Inferior parietal cortex (tissue), 1 donor: ENCODE measurements at regions not wholly inside any gene's neighbourhood (a gene's known extent, or its start where the extent isn't known, plus 50 kb on each side); places are given as distances from the start of the nearest gene placed in this dataset.
"Not testable (repeated sequence)": the region's sequence is repeated elsewhere in the genome, so short reads cannot be mapped to it uniquely, and the experiment has no call there.

Source experiments
- DNase-seq: peaks from one replicate; pipeline ENCODE4 v3.0.0-alpha.2; 2016; ENCODE audit errors: extremely low spot score

GRCh38 chr13:109275852-109276251, 510.5 kb downstream of the IRS2 start:
- no peak for DNase-seq

GRCh38 chr13:109275139-109275745, 511.1 kb downstream of the IRS2 start:
- DNase-seq, result no peak

DNA sequence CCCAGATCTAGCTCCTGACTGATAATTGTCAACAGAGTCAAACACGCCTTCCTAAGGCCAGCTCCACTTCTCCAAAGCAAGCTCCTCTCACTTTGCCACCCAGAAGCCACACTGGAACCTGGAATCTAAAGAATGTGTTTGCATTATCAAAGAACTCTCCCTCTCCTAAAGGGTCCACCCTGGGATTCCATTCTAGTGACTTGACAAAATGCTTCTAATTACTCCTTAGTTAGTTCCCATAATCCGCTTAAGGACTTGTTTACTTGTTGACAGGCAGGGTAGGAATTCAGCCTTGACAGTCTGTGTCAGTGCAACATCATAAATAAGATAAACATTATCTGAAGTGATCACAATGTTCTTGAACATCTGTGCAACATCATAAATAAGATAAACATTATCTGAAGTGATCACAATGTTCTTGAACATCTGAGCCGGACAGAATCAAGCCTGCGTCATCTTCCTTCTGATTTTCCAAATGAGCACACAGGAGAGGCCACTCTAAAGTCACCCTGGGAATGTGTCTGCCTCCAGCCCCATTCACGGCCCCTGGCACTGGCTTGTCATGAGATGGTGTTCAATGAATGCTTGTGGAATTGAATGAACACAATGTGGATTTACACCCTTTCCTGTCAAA, 512.1 kb downstream of the IRS2 start:
- no peak for DNase-seq

DNA sequence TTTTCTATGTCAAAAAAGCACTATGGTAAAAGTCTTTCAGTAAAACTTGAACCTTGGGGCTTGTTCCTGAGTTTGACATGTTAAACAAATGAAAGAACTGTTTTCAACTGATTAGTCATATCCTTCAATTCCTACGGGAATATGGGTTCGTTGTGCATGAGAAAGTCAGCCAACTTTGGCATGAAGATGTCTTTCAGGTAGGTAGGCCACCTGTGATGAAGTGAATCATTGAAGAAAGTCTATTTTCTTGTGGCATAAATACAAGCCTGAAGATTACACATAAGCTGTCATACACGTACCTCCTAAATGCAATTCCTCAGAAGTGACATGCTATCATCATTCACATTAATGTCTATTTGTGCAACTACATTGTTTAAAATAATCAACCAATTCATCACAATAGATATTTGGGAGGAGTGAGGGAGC, 513.0 kb downstream of the IRS2 start:
- no peak for DNase-seq

GRCh38 chr13:109272595-109273325, 513.6 kb downstream of the IRS2 start:
- no peak for DNase-seq

DNA sequence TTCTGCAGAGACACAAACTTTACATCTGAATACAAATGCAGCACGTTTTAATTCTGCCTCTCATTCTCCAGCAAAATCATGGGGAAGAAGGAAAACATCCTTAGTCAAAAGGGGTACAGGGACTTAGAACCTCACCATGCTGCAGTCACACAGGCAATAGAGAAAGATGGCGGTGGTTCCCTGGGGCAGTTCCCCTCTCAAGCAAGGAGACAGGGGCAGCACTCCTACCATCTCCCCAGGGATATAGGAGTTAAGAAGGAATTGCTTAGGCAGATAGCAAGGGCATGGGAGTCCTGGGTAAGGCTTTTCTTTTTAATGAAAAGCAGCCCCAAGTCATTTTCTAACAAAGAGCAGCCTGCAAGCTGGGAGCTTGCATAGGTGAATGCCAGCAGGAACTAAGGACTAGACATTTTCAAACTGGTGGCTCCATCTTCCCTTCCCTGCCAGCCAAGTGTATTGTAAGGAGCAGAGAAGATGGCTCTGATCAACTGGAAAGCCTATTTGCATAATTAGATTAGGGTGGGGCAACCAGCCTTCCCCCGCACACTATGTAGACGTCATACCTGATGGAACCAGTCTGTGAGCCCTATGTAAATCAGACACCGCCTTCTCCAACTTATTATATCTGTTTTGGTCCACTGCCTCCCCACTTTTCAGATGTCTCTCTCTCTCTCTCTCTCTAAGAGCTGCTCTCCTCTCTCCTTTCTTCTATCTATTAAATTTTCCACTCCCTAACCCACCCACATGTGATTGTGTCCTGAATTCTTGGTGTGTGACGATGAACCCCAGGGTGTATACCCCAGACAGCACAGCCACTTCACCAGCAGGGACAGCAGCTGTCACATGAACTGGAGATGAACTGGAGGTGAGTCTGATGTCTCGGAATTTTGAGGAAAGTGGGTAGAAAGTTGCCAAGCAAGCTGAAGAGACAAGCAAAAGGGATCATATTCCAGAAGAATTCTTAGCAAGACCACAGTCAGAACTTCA, 514.5 kb downstream of the IRS2 start:
- DNase-seq, result no peak

GRCh38 chr13:109271061-109271460, 515.3 kb downstream of the IRS2 start:
- no peak for DNase-seq

DNA sequence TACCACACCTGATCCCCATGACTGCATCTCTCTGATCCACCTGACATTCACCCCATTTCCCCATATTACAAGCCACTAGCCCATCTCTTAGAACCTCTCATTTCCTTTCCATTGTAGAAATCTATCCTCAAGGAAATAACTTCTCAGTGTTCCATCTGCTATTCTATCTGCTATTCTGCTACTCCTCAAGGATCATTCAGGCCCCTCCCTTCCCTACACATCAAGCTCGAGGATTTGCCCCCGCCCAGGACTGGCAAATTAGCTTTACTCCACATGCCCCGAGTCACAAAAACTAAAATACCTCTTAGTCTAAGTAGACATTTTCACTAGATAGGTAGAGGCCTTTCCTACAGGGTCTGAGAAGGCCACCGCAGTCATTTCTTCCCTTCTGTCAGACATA, 517.0 kb downstream of the IRS2 start:
- DNase-seq, result not testable (repeated sequence)

- DNase-seq, result not testable (repeated sequence)
These were observed 517.9 kb downstream of the IRS2 start for GRCh38 chr13:109268492-109268891.

- not testable (repeated sequence) for DNase-seq
These were observed 519.0 kb downstream of the IRS2 start for GRCh38 chr13:109267400-109267799.

GRCh38 chr13:109265438-109265742, 521.0 kb downstream of the IRS2 start:
- not testable (repeated sequence) for DNase-seq

DNA sequence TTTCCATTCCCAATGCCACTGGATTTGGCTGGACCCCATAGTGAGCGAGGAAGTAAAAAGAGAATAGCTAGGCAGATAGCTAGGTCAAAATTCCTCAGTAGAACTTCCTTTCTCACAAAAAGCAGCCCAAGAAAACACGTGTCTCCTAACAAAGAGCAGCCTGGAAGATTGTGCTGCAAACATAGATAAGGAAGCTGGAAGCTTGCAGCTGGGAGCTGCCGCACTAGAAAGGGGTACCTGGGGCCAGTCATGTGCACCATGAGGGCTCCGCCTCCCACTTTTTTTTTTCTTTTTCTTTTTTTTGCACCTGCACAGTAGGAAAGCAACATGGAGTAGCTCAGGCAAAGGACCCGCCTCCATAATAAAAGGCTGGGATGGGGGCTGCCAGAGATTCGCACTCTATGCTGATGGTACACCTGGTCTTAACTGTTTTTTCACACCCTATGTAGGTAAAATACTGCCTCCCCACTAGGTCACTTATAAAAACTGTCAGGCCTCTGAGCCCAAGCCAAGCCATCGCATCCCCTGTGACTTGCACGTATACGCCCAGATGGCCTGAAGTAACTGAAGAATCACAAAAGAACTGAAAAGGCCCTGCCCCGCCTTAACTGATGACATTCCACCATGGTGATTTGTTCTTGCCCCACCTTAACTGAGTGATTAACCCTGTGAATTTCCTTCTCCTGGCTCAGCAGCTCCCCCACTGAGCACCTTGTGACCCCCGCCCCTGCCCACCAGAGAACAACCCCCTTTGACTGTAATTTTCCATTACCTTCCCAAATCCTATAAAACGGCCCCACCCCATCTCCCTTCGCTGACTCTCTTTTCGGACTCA, 521.6 kb downstream of the IRS2 start:
- DNase-seq, result not testable (repeated sequence)

- not testable (repeated sequence) for DNase-seq
These were observed 528.6 kb downstream of the IRS2 start for GRCh38 chr13:109257761-109258157.
